ENCODE measurements at regions not wholly inside any gene's neighbourhood (a gene's known extent, or its start where the extent isn't known, plus 50 kb on each side); places are given as distances from the start of the nearest gene placed in this dataset.
"Not testable (repeated sequence)": the region's sequence is repeated elsewhere in the genome, so short reads cannot be mapped to it uniquely, and the experiment has no call there.

DNA sequence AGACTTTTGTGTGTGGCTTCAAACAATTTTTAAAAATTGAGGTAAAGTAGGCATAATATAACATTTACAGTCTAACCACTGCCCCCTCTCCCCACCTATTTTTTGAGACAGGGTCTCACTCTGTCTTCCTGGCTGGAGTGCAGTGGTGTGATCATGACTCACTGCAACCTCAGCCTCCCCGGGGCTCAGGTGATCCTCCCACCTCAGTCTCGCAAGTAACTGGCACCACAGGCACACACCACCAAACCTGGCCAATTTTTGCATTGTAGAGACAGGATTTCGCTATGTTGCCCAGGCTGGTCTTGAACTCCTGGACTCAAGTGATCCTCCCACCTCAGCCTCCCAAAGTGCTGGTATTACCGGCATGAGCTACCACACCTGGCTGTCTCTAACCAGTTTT lies 161.8 kb downstream of the GOSR1 start:
- not testable (repeated sequence) for TF ChIP-seq ASH2L (IDR thresholded peaks at IDR 0.05; ENCODE audit: insufficient read length, low read depth, low read length); BHLHE40 (IDR thresholded peaks at IDR 0.05; ENCODE audit: low read length); SMAD1 (CRISPR knock-in tag; IDR thresholded peaks at IDR 0.05; ENCODE audit: borderline replicate concordance, low read depth); TOPORS (CRISPR knock-in tag; IDR thresholded peaks at IDR 0.05); NFE2L2 (IDR thresholded peaks at IDR 0.05; ENCODE audit: low read length); ZNF543 (CRISPR knock-in tag; IDR thresholded peaks at IDR 0.05); POLR2G (IDR thresholded peaks at IDR 0.05; ENCODE audit: low read depth, low read length); POLR2AphosphoS5 (IDR thresholded peaks at IDR 0.05; ENCODE audit: low read depth, low read length); ZNF589 (CRISPR knock-in tag; conservative IDR thresholded peaks at IDR 0.05); HNRNPK (IDR thresholded peaks at IDR 0.05; ENCODE audit: low read depth, low read length, poor library complexity, severe bottlenecking)
- TF ChIP-seq, protein P1, sequence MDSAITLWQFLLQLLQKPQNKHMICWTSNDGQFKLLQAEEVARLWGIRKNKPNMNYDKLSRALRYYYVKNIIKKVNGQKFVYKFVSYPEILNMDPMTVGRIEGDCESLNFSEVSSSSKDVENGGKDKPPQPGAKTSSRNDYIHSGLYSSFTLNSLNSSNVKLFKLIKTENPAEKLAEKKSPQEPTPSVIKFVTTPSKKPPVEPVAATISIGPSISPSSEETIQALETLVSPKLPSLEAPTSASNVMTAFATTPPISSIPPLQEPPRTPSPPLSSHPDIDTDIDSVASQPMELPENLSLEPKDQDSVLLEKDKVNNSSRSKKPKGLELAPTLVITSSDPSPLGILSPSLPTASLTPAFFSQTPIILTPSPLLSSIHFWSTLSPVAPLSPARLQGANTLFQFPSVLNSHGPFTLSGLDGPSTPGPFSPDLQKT (CRISPR knock-in tag; IDR thresholded peaks at IDR 0.05; ENCODE audit: borderline replicate concordance): not testable (repeated sequence)
- TF ChIP-seq, protein P2, sequence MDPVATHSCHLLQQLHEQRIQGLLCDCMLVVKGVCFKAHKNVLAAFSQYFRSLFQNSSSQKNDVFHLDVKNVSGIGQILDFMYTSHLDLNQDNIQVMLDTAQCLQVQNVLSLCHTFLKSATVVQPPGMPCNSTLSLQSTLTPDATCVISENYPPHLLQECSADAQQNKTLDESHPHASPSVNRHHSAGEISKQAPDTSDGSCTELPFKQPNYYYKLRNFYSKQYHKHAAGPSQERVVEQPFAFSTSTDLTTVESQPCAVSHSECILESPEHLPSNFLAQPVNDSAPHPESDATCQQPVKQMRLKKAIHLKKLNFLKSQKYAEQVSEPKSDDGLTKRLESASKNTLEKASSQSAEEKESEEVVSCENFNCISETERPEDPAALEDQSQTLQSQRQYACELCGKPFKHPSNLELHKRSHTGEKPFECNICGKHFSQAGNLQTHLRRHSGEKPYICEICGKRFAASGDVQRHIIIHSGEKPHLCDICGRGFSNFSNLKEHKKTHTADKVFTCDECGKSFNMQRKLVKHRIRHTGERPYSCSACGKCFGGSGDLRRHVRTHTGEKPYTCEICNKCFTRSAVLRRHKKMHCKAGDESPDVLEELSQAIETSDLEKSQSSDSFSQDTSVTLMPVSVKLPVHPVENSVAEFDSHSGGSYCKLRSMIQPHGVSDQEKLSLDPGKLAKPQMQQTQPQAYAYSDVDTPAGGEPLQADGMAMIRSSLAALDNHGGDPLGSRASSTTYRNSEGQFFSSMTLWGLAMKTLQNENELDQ (CRISPR knock-in tag; IDR thresholded peaks at IDR 0.05; ENCODE audit: borderline replicate concordance): not testable (repeated sequence)
